CMK (cell line): ENCODE measurements at regions not wholly inside any gene's neighbourhood (a gene's known extent, or its start where the extent isn't known, plus 50 kb on each side); places are given as distances from the start of the nearest gene placed in this dataset.
"Not testable (repeated sequence)": the region's sequence is repeated elsewhere in the genome, so short reads cannot be mapped to it uniquely, and the experiment has no call there.

Source experiments
- DNase-seq: peaks from one replicate; pipeline ENCODE4 v3.0.0-alpha.2; 2010; ENCODE audit warnings: low read depth

GRCh38 chr16:26721290-26721689, 345.4 kb upstream of the C16orf82 start:
- DNase-seq: no peak

GRCh38 chr16:26721957-26722356, 344.8 kb upstream of the C16orf82 start:
- not testable (repeated sequence) for DNase-seq

DNA sequence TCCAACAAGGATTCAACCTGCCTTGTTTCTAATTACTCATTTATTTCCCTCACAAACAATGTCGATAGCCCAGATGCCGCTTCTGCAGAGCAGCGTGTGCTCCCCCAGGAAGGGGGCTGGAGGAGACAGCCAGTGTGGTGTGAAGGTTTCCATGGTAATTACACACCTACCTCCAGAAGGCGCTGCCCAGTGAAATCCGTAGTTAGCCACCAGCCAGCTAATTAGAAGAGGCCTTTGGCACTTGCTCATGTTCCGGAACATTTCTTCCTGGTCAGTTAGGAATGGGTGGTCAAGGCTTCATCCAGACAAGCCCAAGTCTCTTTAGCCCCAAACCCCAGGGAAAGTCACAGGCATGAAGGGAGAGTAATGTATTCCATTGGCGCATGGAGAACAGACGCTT, 342.5 kb upstream of the C16orf82 start:
- DNase-seq: no peak

DNA sequence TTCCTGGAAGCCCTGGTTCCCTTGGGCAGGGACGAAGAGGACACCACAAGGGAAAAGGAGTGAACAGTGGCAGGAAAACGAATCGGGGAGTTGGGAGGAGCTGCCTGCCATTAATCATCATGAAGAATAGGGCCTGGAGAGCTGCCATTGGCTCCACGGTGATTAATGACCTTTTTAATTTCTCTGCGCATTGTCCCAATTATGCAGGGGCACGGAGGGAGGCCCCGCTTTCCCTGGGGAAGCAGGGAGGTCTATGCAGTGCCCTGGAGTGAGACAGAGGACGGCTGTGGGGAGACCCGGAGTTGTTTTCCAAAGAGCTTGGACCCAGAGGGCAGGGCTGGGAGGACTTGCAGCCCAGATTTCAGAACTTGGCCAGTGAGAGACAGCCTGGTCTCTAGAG, 338.9 kb upstream of the C16orf82 start:
- no peak for DNase-seq

DNA sequence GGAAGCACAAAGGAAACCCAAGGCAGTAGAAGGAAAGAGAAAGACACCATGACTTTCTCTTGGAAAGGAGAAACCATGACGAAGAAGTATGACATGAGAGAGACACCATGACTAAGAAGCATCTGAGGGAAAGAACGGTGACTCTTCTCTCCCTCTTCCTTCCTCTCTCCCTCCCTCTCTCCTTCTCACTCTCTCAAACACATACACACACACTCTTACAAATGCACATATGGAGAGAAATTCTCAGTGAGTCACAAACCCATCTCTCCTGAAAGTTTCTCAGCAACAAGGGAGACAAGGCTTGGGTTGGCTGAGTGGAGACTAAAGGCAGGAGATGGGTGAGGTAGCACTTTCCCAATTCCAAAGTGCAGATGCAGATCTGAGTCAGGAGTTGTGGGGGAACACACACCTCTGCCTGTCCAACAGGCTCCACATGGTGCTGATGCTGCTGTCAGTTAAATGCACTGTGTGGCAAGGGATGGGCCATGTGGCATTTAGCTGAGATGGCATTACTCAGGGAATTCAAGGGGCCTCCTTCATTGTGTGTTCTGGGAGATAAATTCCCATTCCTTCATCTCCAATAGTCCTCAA, 336.7 kb upstream of the C16orf82 start:
- DNase-seq: no peak

- no peak for DNase-seq
These were observed 335.0 kb upstream of the C16orf82 start for GRCh38 chr16:26731729-26732128.

- no peak for DNase-seq
These were observed 333.0 kb upstream of the C16orf82 start for GRCh38 chr16:26733710-26734109.

DNA sequence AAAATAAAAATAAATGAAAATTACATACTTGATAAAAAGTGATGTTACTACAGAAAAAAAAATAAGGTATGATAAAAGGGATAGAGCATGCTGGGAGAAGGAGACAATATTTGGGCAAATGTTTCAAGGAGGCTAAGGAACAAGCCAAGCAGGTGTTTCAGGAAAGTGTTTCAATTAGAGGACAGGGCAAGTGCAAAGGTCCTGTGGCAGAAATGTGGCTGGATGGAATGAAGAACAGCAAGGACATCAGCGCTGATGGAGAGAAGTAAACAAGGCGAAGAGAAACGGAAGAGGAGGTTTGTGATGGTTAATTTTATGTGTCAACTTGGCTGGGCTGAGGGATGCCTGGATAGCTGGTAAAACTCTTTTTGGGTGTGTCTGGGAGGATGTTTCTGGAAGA, 331.2 kb upstream of the C16orf82 start:
- no peak for DNase-seq

DNA sequence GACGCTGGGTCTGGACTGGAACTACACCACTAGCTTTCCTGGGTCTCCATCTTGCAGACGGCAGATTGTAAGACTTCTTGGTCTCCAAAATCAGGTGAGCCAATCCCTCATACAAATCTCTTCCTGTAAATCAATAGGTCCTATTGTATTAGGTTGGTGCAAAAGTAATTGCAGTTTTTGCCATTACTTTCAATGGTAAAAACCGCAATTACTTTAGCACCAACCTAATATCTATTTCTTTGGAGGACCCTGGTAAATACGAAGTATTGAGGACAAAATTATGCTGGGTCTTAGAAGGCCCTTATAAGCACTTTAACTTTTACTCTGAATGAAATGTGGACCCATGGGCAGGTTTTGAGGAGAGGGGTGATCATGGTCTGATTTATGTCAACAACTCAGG, 330.6 kb upstream of the C16orf82 start:
- no peak for DNase-seq

GRCh38 chr16:26740771-26741170, 326.0 kb upstream of the C16orf82 start:
- no peak for DNase-seq

DNA sequence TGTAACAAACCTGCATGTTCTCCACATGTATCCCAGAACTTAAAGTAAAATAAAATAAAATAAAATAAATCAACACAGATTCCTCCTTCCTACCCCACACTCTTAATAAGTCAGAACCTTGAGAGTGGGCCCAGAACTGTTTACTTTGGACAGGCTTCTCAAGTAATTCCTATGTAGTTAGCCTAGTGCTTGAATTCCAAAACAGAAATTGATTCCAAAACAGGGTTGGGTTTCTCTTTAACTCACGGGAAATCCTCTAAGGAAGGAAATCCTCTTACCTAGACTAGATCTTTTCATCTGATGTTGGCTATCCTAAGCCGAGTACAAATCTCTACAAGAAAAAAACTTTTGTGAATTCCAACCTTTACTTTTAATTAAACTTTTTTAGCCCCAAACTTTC, 324.7 kb upstream of the C16orf82 start:
- no peak for DNase-seq

DNA sequence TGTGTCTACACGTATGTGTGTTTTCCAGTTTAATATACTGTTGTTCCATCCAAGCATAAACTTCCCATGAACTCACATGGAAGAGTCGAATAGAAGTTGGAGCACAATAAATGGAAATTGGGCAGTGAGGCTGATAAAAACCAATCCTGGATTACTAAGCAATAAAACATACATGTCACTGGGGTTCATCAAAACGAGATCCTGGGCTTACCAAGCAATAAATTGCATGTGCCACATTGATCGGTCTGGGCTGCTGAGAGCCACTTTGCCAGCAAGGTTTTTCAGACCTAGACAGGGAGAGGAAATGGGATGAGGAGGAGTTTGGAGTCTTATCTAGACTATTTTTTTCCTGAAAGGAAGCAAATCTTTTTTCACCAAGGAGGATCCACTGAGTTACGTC, 322.3 kb upstream of the C16orf82 start:
- no peak for DNase-seq

DNA sequence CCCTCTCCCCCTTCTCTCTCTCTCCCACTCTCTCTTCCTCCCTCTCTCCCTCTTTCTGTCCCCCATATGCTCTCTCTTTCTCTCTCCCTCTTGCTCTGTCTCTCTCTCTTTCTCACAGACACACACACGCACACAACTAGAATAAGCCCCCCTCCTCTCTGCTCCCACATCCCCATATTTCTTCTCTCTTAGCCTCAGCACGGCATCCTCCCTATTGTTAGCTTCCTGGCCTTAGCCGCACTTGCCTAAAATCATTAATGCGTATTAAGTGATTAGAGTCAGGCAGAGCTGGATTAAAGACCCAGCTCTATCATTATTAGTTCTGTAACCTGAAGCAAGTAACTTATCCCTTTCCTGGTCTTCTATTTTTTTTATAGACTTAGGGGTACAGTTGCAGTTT, 319.0 kb upstream of the C16orf82 start:
- no peak for DNase-seq

- DNase-seq: no peak
These were observed 317.7 kb upstream of the C16orf82 start for GRCh38 chr16:26749072-26749471.

DNA sequence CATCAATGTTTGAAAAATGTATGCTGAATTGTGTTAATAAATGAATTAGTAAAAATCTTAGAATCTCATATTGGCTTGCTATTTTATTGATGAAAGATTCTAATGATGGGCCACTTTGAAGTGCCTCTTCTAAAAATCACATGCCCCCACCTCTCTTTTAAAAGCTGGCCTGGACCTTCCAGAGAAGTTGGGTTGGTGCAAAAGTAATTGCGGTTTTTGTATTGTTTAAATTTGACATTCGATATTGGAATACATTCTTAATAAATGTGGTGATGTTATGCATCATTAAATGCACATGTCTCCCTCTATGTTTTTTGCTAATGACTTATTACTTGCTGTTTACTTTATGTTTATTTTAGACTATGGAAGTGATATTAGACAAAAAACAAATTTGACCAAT, 314.6 kb upstream of the C16orf82 start:
- DNase-seq: no peak

DNA sequence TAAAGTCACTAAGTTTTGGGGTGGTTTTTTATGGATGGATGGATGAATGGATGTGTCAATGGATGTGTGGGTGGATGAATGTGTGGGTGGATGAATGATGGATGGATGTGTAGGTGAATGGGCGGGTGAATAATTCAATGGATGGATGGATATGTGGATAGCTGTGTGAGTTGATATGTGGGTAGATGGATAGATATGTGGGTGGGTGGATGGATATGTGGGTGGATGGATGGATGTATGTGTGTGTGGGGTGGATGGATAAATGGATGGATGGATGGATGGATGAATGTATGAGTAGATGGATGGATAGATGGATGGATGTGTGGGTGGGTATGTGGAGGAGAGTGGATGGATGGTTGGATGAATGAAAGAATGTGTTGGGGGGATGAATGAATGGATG, 310.1 kb upstream of the C16orf82 start:
- DNase-seq: no peak

GRCh38 chr16:26762594-26762993, 304.1 kb upstream of the C16orf82 start:
- no peak for DNase-seq

DNA sequence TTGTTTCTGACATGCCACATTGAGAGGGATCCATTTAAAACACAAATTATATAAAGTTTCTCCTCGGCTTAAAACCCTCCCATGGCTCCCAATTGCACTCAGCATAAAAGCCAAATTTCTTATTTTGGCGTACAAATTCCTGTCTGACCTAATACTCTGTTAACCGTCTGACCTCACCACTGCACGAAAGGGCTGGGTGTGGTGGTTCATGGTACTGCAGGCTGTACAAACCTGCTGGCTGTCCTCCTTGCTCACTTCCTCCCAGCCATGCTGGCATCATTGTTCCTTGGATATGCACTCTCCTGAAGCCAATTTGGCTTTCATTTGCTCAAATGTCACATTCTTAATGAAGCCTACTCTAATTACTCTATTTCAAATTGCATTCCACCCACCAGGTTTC, 301.6 kb upstream of the C16orf82 start:
- no peak for DNase-seq

GRCh38 chr16:26768385-26769010, 298.2 kb upstream of the C16orf82 start:
- no peak for DNase-seq

DNA sequence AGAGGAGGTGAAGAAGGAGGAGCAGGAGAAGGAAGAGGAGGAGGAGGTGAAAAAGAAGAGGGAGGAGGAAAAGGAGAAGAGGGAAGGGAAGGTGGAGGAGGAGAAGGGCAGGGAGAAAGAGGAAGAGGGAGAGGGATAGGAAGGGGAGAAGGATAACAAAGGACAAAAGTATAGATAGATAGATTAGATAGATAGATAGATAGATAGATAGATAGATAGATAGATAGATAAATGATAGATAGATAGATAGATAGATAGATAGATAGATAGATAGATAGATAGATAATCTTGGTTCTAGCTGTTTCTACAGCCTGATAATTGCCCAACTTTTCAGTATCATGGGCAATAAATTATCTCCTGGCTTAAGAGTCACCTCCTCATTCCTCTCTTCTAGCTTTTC, 296.2 kb upstream of the C16orf82 start:
- no peak for DNase-seq

DNA sequence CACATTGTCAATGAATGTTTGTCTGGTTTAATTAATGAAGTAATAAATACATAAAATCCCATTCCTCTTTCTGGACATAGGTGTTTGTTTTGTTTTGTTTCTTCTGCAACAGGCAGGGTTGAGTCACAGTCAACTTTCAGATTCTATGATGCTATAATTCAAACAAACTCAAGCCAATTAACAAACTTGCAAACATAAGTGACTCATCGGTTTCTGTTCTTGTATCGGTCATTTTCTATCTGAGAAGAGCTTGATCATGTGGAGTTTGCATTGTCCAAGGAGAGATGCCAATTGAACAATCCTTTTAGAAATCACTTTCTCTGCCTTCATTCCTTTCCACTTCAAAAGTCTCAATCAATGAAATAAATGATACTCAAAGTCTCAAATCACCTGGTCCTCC, 294.2 kb upstream of the C16orf82 start:
- no peak for DNase-seq

- DNase-seq: no peak
These were observed 288.9 kb upstream of the C16orf82 start for GRCh38 chr16:26777821-26778220.

DNA sequence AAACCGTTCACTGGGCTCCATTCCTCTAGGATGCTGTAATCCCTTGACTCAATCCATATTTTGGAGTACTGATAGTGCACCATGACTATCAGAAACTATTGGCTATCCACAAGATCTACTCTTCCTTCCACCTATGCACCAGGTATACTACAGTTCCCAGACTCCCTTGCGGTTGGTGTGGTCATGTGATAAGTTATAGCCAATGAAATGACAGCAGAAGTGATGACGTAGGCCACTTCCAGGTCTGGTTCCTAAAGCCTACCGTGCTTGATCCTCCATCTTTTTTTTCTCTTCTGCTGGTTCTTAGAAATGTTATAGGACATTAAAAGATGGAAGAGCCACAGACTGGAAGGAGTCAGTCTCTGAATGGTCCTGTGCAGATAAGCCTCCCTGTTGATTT, 278.8 kb upstream of the C16orf82 start:
- no peak for DNase-seq

- no peak for DNase-seq
These were observed 275.6 kb upstream of the C16orf82 start for GRCh38 chr16:26791169-26791568.
